AG04450 (cell line): ENCODE measurements at regions not wholly inside any gene's neighbourhood (a gene's known extent, or its start where the extent isn't known, plus 50 kb on each side); places are given as distances from the start of the nearest gene placed in this dataset.
A peak's percentile ranks its signal among the peaks of the same experiment; 100 is the strongest.

Experiments
- CTCF ChIA-PET: fragments of 300-600, 350-600 bp; formaldehyde crosslinking; extraction: SDS; loops from one replicate; lab custom pipeline; 2022; ENCODE audit warnings: antibody characterized with exemption, inconsistent platforms; lab: Charles Lee
- POLR2A ChIA-PET: fragments of 350-600 bp; formaldehyde crosslinking; extraction: SDS; loops from one replicate; lab custom pipeline; 2021; ENCODE audit warnings: antibody characterized with exemption, inconsistent platforms; lab: Yijun Ruan, JAX
- DNase-seq: peaks from one replicate; pipeline ENCODE4 v3.0.0-alpha.2; 2011; ENCODE audit warnings: low read depth, low spot score
- H3K27ac ChIP-seq: one replicate; pipeline ENCODE4 v1.5.1; 2012; ENCODE audit warnings: low read depth, low read length, control low read depth
- H3K27me3 ChIP-seq: one replicate; pipeline ENCODE4 v1.6.0; 2012; ENCODE audit warnings: low read length; ENCODE audit not compliant: control insufficient read depth, insufficient read depth
- H3K4me3 ChIP-seq: 2 replicates; pipeline ENCODE4 v1.5.1; 2011; ENCODE audit warnings: mild to moderate bottlenecking, low read depth, low read length, control low read depth
- H3K9me3 ChIP-seq: 2 replicates; pipeline ENCODE4 v1.5.1; 2012; ENCODE audit warnings: low read length; ENCODE audit not compliant: control insufficient read depth, insufficient read depth
- CTCF ChIP-seq: IDR thresholded peaks from 2 replicates; pipeline ENCODE4 v1.5.1; 2011; ENCODE audit warnings: low read depth, low read length, control low read depth, inconsistent platforms

GRCh38 chr11:95379479-95379878 is 148.5 kb upstream of the SESN3 start:
- Histone ChIP-seq H3K4me3 (no peak overlapping the region), H3K9me3 (no peaks in the 10 kb centered on the region), H3K27ac (no peak overlapping the region), H3K27me3 (no peaks in the 10 kb centered on the region)
- TF ChIP-seq CTCF: no peak
- ChIA-PET CTCF (no interaction called here), POLR2A (no interaction called here)
- no peak for DNase-seq

GRCh38 chr11:95378789-95379188 is 147.8 kb upstream of the SESN3 start:
- Histone ChIP-seq H3K27me3 (no peaks in the 10 kb centered on the region), H3K9me3 (no peaks in the 10 kb centered on the region), H3K27ac (no peak overlapping the region), H3K4me3 (no peak overlapping the region)
- TF ChIP-seq CTCF: no peak
- DNase-seq: no peak
- ChIA-PET POLR2A (no interaction called here), CTCF (no interaction called here)

GRCh38 chr11:95378111-95378510 is 147.1 kb upstream of the SESN3 start:
- ChIA-PET POLR2A (no interaction called here), CTCF (no interaction called here)
- no peak for DNase-seq
- Histone ChIP-seq H3K9me3 (no peaks in the 10 kb centered on the region), H3K27me3 (no peaks in the 10 kb centered on the region), H3K4me3 (no peak overlapping the region), H3K27ac (no peak overlapping the region)
- TF ChIP-seq CTCF: no peak

- CTCF ChIA-PET: interaction anchor here (0.9 kb wide), 1 partner anchor 329 kb away, joined by 3 read pairs; no protein-coding TSS in a partner anchor
- H3K27ac ChIP-seq: no peak overlapping the region
- no peak overlapping the region for H3K4me3 ChIP-seq
- no peaks in the 10 kb centered on the region for H3K27me3 ChIP-seq
- TF ChIP-seq CTCF: no peak
- no peaks in the 10 kb centered on the region for H3K9me3 ChIP-seq
- DNase-seq: peak; percentile 8
- POLR2A ChIA-PET: no interaction called here
These were observed 144.9 kb upstream of the SESN3 start for GRCh38 chr11:95375886-95376285.

GRCh38 chr11:95375451-95375850 is 144.4 kb upstream of the SESN3 start:
- Histone ChIP-seq H3K9me3 (no peaks in the 10 kb centered on the region), H3K27ac (no peak overlapping the region), H3K4me3 (no peak overlapping the region), H3K27me3 (no peaks in the 10 kb centered on the region)
- POLR2A ChIA-PET: no interaction called here
- CTCF ChIA-PET: no interaction called here
- no peak for TF ChIP-seq CTCF
- no peak for DNase-seq
